ENCODE measurements at regions not wholly inside any gene's neighbourhood (a gene's known extent, or its start where the extent isn't known, plus 50 kb on each side); places are given as distances from the start of the nearest gene placed in this dataset.

GRCh38 chr16:77536809-77537208 lies 102.0 kb upstream of the ADAMTS18 start:
- DNase-seq (ENCODE audit: low read depth in 1 of 2, low spot score in 2 of 2), result no peak
- Histone ChIP-seq H3K9me3 (replicated peaks) (no peaks in the 10 kb centered on the region), H3K36me3 (no peaks in the 10 kb centered on the region), H3K27me3 (replicated peaks) (no peaks in the 10 kb centered on the region), H3K4me3 (no peak overlapping the region), H3K27ac (no peak overlapping the region), H3K4me1 (replicated peaks) (no peaks in the 10 kb centered on the region)

GRCh38 chr16:77539421-77540034 lies 104.7 kb upstream of the ADAMTS18 start:
- H3K9me3 ChIP-seq (replicated peaks), result no peaks in the 10 kb centered on the region
- DNase-seq (ENCODE audit: low read depth in 1 of 2, low spot score in 2 of 2), result no peak
- H3K36me3 ChIP-seq, result no peaks in the 10 kb centered on the region
- no peak overlapping the region for H3K27ac ChIP-seq
- H3K4me1 ChIP-seq (replicated peaks), result no peaks in the 10 kb centered on the region
- H3K27me3 ChIP-seq (replicated peaks), result no peaks in the 10 kb centered on the region
- H3K4me3 ChIP-seq, result no peak overlapping the region

GRCh38 chr16:77540646-77541045 lies 105.8 kb upstream of the ADAMTS18 start:
- Histone ChIP-seq H3K27me3 (replicated peaks) (no peaks in the 10 kb centered on the region), H3K4me1 (replicated peaks) (no peaks in the 10 kb centered on the region), H3K36me3 (no peaks in the 10 kb centered on the region), H3K9me3 (replicated peaks) (no peaks in the 10 kb centered on the region), H3K4me3 (no peak overlapping the region), H3K27ac (no peak overlapping the region)
- peak in 1 of 2 experiments; percentile 8 for DNase-seq (ENCODE audit: low read depth in 1 of 2, low spot score in 2 of 2)

- Histone ChIP-seq H3K36me3 (no peaks in the 10 kb centered on the region), H3K27me3 (replicated peaks) (no peaks in the 10 kb centered on the region), H3K27ac (no peak overlapping the region), H3K4me1 (replicated peaks) (no peaks in the 10 kb centered on the region), H3K9me3 (replicated peaks) (no peaks in the 10 kb centered on the region), H3K4me3 (no peak overlapping the region)
- no peak for DNase-seq (ENCODE audit: low read depth in 1 of 2, low spot score in 2 of 2)
Observed at GRCh38 chr16:77541165-77541564, 106.3 kb upstream of the ADAMTS18 start.

GRCh38 chr16:77548151-77548550 lies 113.3 kb upstream of the ADAMTS18 start:
- Histone ChIP-seq H3K9me3 (replicated peaks) (0 out of 2 replicates have a peak, but pooled peaks cover 2% of the 10 kb centered on the region), H3K27me3 (replicated peaks) (no peaks in the 10 kb centered on the region), H3K36me3 (no peaks in the 10 kb centered on the region), H3K27ac (no peak overlapping the region), H3K4me3 (no peak overlapping the region), H3K4me1 (replicated peaks) (no peaks in the 10 kb centered on the region)
- DNase-seq (ENCODE audit: low read depth in 1 of 2, low spot score in 2 of 2), result no peak

GRCh38 chr16:77548766-77549165 lies 113.9 kb upstream of the ADAMTS18 start:
- Histone ChIP-seq H3K27ac (no peak overlapping the region), H3K4me1 (replicated peaks) (no peaks in the 10 kb centered on the region), H3K9me3 (replicated peaks) (0 out of 2 replicates have a peak, but pooled peaks cover 2% of the 10 kb centered on the region), H3K36me3 (no peaks in the 10 kb centered on the region), H3K4me3 (no peak overlapping the region), H3K27me3 (replicated peaks) (no peaks in the 10 kb centered on the region)
- DNase-seq (ENCODE audit: low read depth in 1 of 2, low spot score in 2 of 2), result peak in 1 of 2 experiments; percentile 27

- no peak for DNase-seq (ENCODE audit: low read depth in 1 of 2, low spot score in 2 of 2)
- Histone ChIP-seq H3K4me1 (replicated peaks) (no peaks in the 10 kb centered on the region), H3K9me3 (replicated peaks) (0 out of 2 replicates have a peak, but pooled peaks cover 2% of the 10 kb centered on the region), H3K4me3 (no peak overlapping the region), H3K27ac (no peak overlapping the region), H3K36me3 (no peaks in the 10 kb centered on the region), H3K27me3 (replicated peaks) (no peaks in the 10 kb centered on the region)
Observed at GRCh38 chr16:77549876-77550275, 115.0 kb upstream of the ADAMTS18 start.

GRCh38 chr16:77551357-77551756 lies 116.5 kb upstream of the ADAMTS18 start:
- H3K9me3 ChIP-seq (replicated peaks), result 0 out of 2 replicates have a peak, but pooled peaks cover 2% of the 10 kb centered on the region
- no peaks in the 10 kb centered on the region for H3K36me3 ChIP-seq
- H3K27ac ChIP-seq, result no peak overlapping the region
- no peaks in the 10 kb centered on the region for H3K27me3 ChIP-seq (replicated peaks)
- no peaks in the 10 kb centered on the region for H3K4me1 ChIP-seq (replicated peaks)
- no peak for DNase-seq (ENCODE audit: low read depth in 1 of 2, low spot score in 2 of 2)
- H3K4me3 ChIP-seq, result no peak overlapping the region

- no peak overlapping the region for H3K4me3 ChIP-seq
- no peak overlapping the region for H3K27ac ChIP-seq
- H3K9me3 ChIP-seq (replicated peaks), result 0 out of 2 replicates have a peak, but pooled peaks cover 2% of the 10 kb centered on the region
- no peak for DNase-seq (ENCODE audit: low read depth in 1 of 2, low spot score in 2 of 2)
- H3K36me3 ChIP-seq, result no peaks in the 10 kb centered on the region
- H3K4me1 ChIP-seq (replicated peaks), result no peaks in the 10 kb centered on the region
- H3K27me3 ChIP-seq (replicated peaks), result no peaks in the 10 kb centered on the region
Observed at GRCh38 chr16:77553130-77553529, 118.3 kb upstream of the ADAMTS18 start.

- H3K4me1 ChIP-seq (replicated peaks), result no peaks in the 10 kb centered on the region
- no peak overlapping the region for H3K4me3 ChIP-seq
- H3K9me3 ChIP-seq (replicated peaks), result no peaks in the 10 kb centered on the region
- H3K27me3 ChIP-seq (replicated peaks), result no peaks in the 10 kb centered on the region
- H3K27ac ChIP-seq, result no peak overlapping the region
- no peak for DNase-seq (ENCODE audit: low read depth in 1 of 2, low spot score in 2 of 2)
- no peaks in the 10 kb centered on the region for H3K36me3 ChIP-seq
Observed at GRCh38 chr16:77555126-77555525, 120.3 kb upstream of the ADAMTS18 start.

- no peaks in the 10 kb centered on the region for H3K36me3 ChIP-seq
- no peaks in the 10 kb centered on the region for H3K4me1 ChIP-seq (replicated peaks)
- no peaks in the 10 kb centered on the region for H3K9me3 ChIP-seq (replicated peaks)
- no peak overlapping the region for H3K4me3 ChIP-seq
- DNase-seq (ENCODE audit: low read depth in 1 of 2, low spot score in 2 of 2), result peak in 1 of 2 experiments; percentile 12
- no peak overlapping the region for H3K27ac ChIP-seq
- H3K27me3 ChIP-seq (replicated peaks), result no peaks in the 10 kb centered on the region
Observed at GRCh38 chr16:77555791-77556190, 121.0 kb upstream of the ADAMTS18 start.

- DNase-seq (ENCODE audit: low read depth in 1 of 2, low spot score in 2 of 2), result peak in 1 of 2 experiments; percentile 14
- no peak overlapping the region for H3K27ac ChIP-seq
- no peaks in the 10 kb centered on the region for H3K9me3 ChIP-seq (replicated peaks)
- H3K4me1 ChIP-seq (replicated peaks), result no peaks in the 10 kb centered on the region
- H3K36me3 ChIP-seq, result no peaks in the 10 kb centered on the region
- no peak overlapping the region for H3K4me3 ChIP-seq
- no peaks in the 10 kb centered on the region for H3K27me3 ChIP-seq (replicated peaks)
Observed at GRCh38 chr16:77556201-77556873, 121.5 kb upstream of the ADAMTS18 start.

- H3K4me1 ChIP-seq (replicated peaks), result no peaks in the 10 kb centered on the region
- no peak overlapping the region for H3K27ac ChIP-seq
- H3K4me3 ChIP-seq, result no peak overlapping the region
- no peaks in the 10 kb centered on the region for H3K27me3 ChIP-seq (replicated peaks)
- H3K36me3 ChIP-seq, result no peaks in the 10 kb centered on the region
- no peak for DNase-seq (ENCODE audit: low read depth in 1 of 2, low spot score in 2 of 2)
- no peaks in the 10 kb centered on the region for H3K9me3 ChIP-seq (replicated peaks)
Observed at GRCh38 chr16:77557385-77557784, 122.6 kb upstream of the ADAMTS18 start.

GRCh38 chr16:77558786-77559185 lies 124.0 kb upstream of the ADAMTS18 start:
- H3K4me3 ChIP-seq, result no peak overlapping the region
- H3K27ac ChIP-seq, result no peak overlapping the region
- H3K9me3 ChIP-seq (replicated peaks), result no peaks in the 10 kb centered on the region
- DNase-seq (ENCODE audit: low read depth in 1 of 2, low spot score in 2 of 2), result no peak
- no peaks in the 10 kb centered on the region for H3K4me1 ChIP-seq (replicated peaks)
- H3K27me3 ChIP-seq (replicated peaks), result no peaks in the 10 kb centered on the region
- no peaks in the 10 kb centered on the region for H3K36me3 ChIP-seq
